Left cardiac atrium (tissue), 4 donors: ENCODE measurements at regions not wholly inside any gene's neighbourhood (a gene's known extent, or its start where the extent isn't known, plus 50 kb on each side); places are given as distances from the start of the nearest gene placed in this dataset.

Experiments used
- ATAC-seq, 2 donors: fragments of 200-7000 bp; cut with Tn5 transposase; one replicate each; pipeline ENCODE4 v1.9.1; 2020; ENCODE audit warnings: mild to moderate bottlenecking in 2 of 2, moderate library complexity in 2 of 2
- DNase-seq: peaks from one replicate; pipeline ENCODE4 v3.0.0-alpha.2; 2020
- intact Hi-C, 2 donors: fragments of 100-400 bp; cut with DNase I; formaldehyde crosslinking; loops; one replicate each; pipeline versions ENCODE4 v1.14.1 to v1.15.1; 2022 to 2023
- donor health status: DM: no; HTN: yes; CAD: no.
- donor health status: DM: no; HTN: yes; CAD: no; lungs with severe emphysema.
- donor health status: DM: yes; HTN: yes; CAD: no.
- donor health status: Dilated cardiomyopathy.

DNA sequence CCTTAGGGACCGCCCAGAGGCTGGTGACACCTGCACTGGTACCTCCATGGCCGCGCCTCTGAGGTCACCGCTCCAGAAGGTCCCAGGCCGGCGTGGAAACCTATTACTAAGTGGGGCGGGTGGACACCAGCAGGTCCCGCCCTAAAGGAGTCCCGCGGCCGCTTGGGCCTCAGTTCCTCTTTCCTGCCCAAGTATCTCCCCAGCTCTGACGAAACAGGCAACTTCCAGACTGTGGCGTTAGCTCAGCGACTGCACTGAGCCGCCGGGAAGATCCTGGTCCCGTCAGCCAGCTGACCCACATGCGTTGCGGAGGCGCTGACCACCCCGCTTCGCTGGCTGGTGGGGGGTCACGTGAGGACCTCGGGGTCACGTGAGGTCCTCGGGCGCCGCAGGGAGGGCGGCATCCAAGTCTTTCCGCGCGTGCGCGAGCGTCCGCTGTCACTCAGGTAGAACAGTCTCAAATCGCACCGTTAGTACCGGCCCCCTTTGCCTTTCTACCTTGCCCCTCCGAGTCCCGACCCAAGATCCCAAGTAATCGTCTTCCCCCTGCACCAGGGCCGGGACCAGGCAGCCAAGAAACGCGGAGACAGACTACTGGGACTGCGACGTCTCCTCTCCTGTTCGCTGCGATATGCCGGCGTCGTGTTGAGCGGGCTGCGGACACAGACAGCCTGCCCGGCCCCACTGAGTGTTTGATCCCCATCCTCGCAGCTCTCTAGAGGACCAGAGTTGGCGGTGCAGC, 53.7 kb upstream of the KDM4C start:
- intact Hi-C loops = no loop called here
- DNase-seq (peak; percentile 90), ATAC-seq (peak; percentile 95 to 97)

DNA sequence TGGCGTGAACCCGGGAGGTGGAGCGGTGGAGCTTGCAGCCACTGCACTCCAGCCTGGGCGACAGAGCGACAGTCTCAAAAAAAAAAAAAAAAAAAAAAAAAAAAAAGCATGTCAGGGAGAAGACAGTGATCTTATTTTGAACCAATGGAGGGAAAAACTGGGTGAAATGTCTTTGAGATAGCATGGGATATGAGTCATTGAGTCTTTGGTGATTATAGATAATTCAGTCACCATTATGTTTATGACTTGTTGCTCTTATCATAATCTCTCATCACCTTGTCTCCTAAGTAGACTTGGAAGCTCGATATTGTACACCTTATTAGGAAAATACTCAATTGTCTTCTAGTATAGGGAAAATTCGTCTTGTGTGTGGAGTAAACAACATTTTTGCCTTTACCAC, 55.1 kb upstream of the KDM4C start:
- no peak for ATAC-seq
- intact Hi-C loops = no loop called here
- DNase-seq = no peak

DNA sequence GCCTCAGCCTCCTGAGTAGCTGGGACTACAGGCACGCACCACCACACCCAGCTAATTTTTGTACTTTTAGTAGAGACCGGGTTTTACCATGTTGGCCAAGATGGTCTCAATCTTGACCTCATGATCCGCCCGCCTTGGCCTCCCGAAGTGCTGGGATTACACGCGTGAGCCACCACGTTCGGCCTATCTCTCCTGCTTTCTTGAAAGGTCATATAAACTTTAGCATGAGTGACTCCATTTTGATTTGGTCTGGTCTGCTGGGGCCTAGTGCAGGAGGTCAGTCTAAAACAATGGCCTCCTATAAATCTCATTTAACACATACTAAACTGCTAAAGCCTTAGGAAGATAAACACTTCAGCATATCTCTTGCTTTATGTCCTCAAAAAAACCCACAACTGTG, 50.6 kb upstream of the GLDC start:
- intact Hi-C loops = no loop called here
- DNase-seq = no peak
- ATAC-seq = no peak

DNA sequence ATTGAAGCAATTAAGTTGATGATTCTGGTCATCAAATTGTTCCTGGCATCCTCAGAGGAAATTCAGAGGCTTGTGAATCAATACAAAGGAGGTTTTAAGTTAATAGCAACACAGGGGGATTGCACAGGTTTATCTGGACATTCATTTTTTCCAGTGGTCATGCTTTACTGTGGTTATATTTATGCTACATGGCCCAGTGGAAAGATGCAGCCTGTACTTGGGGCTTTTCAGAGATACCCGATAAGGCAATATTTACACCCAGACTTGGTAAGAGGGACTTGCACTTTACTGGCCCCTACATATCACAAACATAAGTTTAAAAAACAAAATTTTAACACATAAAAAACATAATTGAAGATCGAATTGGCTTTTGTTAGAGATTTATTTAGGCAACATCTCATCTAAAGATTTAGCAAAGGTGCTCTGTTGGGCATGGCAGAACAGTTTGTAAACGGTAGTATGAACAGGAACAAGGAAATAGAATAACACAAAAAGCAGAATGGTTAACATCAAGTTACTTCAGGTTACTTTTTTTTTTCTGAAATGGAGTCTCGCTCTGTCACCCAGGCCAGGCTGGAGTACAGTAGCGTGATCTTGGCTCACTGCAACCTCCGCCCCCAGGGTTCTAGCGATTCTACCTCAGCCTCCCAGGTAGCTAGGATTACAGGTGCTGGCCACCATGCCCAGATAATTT, 49.7 kb upstream of the GLDC start:
- DNase-seq (no peak), ATAC-seq (no peak)
- intact Hi-C loops = no loop called here
